GM20431 (cell line): ENCODE measurements at regions not wholly inside any gene's neighbourhood (a gene's known extent, or its start where the extent isn't known, plus 50 kb on each side); places are given as distances from the start of the nearest gene placed in this dataset.

Source experiments
- in situ Hi-C: fragments of 300-500 bp; cut with MseI, MboI; formaldehyde crosslinking; loops from one replicate; pipeline ENCODE4 v1.15.0; 2020; ENCODE audit warnings: low sequenced_read_pairs; ENCODE audit not compliant: unreplicated experiment

DNA sequence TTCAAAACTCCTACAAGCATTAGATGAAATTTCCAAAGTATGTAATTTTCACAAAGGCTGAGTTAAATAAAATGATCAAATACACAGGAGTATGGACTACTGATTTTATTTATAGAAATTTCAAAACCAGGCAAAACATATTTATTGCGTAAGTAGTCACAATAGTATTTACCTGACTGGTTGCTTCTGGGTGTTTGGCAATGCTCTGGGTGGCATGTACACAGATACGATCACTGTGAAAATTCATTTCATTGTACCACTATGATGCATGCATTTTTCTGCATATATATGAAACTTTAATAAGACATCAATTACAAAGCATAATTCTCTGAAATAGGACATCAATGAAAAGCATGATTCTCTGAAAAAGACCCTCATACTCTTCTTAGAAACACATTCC is 384.2 kb downstream of the TLL1 start:
- in situ Hi-C loops = no loop called here

DNA sequence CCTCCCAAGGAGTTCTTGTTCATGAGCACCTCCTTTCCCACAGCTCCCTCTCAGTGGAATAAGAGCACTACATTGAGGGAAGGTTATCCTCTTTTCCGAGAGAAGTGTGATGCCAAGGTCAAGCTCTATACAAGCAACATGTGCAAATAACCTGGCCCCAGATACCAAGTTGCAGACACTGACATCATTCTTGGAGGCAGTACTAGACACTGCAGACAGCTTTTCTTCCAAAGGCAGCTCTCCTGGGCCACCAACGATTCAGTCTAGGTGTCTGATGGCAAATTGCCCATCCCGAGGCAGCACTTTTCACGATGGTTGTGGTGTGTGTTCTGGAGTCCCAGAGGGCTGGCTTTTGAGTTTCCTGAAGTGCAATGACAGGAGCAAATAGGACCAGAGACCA is 384.9 kb downstream of the TLL1 start:
- in situ Hi-C loops = no loop called here

DNA sequence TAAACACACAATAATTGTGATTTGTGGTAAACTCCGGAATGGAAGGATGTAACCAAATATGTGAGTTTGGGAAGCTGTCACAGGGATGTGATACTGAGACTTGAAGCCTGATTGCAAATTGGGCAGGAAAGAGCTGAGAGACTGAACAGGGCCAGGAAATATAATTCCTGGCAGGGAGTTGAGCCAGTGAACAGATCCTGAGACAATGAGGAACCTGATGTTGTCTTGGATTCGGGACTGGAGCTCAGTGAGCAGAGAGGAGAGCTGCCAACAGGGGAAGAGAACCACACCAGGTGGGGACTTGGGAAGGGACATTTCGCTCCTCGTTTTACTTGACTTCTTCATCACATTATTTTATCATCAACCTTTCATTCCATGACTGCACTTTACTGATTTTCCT is 386.0 kb downstream of the TLL1 start:
- in situ Hi-C loops = no loop called here

DNA sequence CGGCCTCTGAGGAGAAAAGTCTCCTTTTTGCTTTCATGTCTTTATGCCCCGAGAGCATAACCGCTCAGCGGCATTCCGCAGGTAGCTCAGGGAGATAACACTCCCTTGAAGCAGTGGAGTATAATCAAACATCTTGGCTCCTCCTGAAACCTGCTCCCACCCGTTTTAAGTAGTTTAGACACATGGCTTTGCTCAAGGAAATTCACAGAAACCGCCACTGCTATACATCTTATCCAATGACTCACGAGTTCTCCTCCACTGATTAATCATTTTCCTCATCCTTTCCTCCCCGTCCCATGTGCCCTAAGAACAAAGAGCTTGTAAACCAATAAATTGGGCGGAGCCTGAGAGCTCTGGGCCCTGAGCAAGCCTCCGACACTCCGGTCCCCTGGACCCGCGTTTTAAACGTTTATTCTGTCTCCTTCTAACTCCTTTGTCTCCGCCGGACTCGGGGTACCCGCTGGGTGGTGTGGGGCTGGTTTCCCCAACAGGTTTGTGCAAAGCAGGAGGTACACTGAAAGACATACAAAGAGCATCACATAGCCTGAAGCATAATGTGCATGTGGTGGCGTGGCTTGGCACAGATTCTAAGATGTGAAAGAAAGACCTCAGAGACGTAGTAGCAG is 401.2 kb downstream of the TLL1 start:
- in situ Hi-C loops = no loop called here

DNA sequence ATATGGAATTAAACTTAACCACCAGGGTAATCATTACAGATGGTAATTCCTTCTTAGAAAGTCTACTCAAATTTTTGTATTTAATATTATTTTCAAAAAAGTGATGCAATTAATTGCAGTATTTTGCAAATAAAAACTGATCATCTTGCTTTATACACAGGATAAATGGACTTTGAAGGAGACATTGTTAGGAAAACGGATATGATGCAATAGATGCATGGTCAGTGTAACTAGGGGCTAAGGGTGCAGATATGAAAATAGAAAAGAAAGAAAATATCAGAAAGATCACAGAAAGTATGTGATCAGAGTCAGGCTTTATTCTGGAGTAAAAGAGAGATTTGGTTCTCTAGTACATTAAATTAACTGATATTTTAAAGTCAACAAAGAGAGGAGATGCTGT is 401.7 kb downstream of the TLL1 start:
- in situ Hi-C loops = no loop called here

DNA sequence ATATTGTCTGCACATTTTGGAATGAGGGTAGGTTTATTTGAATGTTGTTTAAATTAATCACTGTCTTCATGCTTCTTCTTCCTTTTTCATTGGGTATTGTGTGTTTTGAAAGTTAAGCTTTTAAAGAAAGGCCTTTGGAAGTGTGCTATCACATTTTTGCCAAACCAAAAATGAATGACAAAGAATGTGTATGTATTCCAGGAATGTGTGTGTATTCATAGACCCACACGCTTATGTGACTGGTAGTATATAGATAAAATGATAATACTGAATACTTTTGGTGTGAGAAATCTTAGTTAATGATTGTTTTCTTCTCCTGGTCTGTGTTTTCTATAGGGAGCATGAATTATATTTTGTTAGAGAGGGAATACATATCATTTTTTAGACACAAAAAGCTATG is 404.4 kb downstream of the TLL1 start:
- in situ Hi-C loops = no loop called here

DNA sequence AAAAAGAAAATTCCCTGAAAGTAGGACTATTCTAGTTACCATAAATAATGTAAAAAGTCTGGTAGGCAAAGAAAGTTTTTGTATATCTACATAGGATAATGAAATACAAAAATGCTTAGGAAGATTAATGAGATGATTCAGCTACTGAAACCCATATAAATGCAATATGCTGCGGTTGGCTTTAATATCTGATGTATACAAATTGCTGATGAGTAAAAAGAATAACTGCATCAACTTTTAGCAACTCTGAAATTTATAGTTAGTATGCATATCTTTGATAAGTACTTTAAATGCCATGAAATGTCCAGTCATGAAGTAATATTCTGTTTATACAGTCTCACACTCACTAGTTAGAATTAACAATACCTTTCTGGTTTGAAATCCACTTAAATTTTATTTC is 404.8 kb downstream of the TLL1 start:
- in situ Hi-C loops = no loop called here

DNA sequence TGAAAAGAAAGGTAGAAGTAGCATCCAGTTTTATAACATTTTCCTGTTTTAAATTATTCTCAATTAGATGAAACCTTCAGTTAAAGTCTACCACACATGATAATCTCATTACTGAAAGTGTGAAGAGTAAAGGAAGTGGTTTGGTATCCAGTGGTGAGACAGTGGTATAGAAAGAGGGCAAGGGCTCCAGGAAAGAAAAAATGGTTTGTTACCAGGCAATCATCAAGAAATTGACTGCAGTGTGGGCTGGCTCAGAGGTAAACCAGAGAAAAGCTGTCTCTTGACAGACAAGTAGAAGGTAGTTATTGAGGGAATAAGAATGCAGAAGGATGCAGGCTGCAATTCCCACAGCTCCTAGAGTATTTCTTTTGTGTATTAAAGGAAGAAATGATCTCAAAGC is 406.2 kb downstream of the TLL1 start:
- in situ Hi-C loops = no loop called here

DNA sequence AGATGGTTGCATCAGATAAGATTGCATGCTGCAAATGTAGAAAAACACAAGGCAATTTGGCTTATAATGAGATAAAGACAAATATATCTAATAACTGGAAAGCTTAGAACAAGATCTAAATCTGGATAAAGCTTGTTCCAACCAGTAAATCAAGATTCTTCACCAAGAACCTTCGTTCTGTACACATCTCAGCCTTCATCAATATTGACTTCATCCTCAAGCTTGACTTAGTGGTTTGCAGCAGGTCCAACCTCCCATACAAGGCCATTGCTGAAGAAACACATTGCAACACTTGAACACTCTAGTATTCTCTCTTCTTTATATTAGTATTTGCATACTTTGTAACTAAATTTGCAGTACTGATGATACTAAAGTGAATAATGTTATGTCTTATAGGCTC is 407.6 kb downstream of the TLL1 start:
- in situ Hi-C loops = no loop called here

DNA sequence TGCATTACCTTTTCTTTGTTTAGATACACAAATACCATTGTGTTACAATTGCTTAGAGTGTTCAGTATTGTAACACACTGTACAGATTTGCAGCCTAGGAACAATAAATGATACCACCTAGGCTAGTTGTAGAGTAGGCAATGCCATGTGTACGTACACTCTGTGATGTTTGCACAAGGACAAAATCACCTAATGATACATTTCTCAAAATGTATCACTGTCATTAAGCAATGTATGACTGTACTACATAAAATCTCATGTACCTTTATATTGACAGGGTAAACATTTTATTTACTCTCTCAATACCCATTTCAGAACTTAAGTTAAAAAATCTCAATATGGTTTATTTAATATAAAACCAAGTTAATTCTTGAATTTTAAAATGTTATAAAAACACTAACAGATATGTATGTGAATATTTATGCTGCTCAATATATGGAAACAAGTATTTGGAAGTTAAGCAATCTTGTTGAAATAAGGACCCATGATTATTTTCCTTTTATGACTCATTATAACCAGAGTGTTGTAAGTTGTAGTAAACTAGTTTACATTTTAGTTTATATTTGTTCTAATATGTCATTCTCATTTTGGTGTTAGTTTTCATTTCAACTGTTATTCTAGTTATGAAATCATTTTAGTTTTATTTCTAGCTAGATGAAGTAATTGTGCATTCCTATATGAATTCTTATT is 409.2 kb downstream of the TLL1 start:
- in situ Hi-C loops = no loop called here

DNA sequence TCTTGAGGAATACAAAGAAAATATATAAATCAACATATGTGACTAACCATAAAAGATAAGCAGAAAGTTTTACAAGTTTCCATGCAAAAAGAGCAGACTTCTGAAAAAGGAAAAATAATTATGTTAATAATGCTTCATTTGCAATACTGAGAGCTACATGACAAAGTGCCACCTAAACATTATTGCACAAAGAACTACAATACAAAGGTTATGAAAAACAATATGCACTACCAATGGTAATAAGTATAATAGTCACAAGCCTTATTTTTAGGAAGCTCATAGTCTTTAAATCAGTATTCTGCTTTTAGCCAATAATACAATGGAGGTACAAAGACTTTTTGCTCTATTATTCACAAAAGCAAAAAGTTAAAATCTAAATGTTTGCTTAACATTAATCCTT is 411.2 kb downstream of the TLL1 start:
- in situ Hi-C loops = no loop called here

DNA sequence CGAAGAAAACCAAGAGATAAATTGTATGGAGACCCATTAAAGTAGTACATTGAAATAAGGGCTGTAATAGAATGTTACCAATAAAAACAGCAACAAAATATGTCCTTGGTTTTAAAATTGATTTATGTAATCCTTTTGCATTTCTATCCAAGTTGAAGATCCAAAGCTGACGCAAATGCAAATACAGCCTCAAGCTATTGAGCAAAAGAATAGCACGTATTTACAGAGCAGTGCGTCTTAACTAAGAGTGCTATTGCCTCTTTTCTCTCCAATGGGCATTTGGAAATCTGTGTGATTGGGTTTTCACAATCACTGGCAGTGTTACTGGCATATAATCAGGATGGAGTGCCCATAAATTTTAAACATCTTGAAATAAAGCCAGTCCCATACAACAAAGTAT is 417.4 kb downstream of the TLL1 start:
- in situ Hi-C loops = no loop called here

DNA sequence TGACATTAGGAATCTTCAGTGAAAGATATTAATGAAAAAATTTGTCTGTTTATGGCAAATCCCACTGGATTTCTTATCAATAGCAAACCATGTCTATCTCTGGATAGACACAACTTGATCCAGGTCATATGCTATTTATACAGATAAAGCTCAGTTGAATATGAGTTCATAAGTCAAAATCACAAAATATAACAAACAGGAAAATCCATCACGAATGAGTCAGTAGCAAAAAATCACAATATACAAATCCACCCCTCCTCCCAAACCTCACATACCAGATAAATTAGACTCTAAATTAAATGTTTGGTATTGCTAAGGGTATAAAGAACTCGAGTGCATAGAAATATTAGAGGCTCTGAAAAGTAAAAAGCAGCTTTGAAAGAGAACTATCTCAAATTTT is 420.5 kb downstream of the TLL1 start:
- in situ Hi-C loops = no loop called here

DNA sequence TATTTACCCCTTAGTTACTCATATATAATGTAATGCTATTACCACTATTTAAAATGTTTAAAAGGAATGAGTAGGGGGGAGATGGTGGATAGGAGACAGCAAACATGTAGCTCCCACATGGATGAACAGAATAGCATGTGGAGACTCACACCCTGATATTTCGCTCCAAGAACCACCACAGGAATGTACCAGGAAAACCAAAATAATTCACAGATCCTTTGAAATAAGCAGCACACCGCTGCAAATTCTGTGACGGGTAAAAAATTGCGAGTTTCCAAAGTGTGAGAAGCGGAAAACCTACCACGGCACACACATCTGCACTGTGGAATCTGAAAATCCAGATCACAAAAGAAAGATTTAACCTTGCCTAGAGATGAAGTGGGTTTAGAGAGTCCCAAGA is 428.2 kb downstream of the TLL1 start:
- in situ Hi-C loops = no loop called here

DNA sequence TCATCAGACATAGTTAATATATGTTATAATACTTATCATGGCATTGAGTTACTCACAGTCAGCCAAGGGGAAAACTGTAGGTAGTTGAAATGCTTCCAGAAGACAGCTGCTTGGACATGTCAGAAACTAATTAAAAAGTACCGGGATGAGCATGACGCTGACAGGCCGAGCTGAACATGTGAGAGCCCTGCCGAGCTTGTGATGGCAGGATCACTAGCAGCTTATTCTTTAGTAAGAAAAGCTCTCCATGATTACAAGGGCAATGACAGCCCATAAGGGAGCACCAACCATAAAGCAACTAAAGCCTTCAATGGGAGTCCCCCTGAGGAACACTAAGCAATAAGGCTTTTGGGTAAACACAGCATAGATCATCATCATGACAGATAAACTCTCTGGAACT is 435.6 kb downstream of the TLL1 start:
- in situ Hi-C loops = no loop called here

DNA sequence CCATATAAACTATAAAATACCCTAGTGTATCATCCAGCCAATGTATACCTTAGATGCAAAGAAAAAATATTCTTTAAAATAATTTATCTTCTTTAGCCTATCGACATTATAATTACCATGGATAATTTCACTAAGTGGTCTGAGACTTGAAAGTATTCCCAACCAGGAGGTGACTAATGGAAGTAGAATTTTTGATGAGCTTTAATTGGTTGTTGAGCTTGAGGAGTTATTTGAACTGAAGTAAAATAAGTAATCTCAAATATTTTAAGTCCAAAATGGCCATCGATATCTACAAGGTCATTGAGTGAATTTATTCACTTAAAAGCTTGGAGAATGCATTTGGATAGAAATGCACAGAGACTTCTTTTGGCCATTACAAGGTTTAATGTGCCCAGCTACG is 436.2 kb downstream of the TLL1 start:
- in situ Hi-C loops = no loop called here

DNA sequence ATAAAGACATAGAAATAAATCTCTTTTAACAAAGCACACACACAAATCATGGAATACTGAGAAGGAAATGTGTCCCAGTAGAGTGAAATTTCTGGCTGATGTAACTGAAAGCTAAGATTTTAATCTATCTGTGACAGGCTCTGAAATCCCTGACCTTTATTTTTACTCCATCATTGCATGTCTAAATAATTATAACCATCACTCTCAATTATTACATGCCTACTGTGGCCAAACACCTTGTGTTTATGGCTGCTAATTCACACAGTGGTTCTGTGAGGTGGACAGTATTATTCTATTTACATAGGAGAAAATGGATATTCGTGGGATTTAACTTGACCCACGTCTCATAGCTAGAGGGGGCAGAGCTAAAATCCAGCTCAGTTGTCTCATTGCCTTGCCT is 438.1 kb downstream of the TLL1 start:
- in situ Hi-C loops = no loop called here

DNA sequence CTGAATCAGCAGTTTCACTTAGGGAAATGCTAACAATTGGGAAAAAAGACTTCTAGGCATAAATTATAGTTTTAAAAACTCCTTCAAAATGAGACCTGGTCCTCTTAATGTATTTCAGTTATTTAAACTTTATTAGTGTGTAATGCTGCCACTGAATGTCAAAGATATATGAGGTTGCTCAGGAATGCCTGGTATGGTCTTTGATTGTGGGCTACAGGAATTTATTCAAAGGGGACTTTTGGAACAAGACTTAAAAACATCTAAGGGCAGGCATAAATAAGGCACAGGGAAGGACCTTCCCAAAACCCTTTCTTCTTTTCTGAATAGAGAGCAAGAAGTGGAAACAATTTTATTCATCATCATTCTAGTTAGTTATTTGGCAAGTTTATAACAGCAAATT is 439.1 kb downstream of the TLL1 start:
- in situ Hi-C loops = no loop called here

DNA sequence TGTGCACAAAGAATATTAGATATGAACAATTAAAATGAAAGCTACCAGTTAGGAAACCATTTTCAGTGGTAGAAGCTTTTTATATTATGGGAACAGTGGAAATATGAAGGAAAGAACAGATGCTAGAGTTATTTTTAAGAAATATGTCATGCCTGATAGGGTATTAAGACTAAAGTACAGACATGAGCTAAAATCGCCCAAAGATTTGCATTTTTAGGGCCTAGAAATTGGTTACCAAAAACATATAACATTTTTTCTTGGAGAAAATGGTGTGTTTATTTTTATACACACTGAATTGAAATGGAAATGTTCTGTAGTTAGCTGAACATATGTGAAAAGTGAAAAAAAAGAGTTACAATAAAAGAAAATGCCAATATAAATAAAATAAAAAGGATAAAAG is 441.9 kb downstream of the TLL1 start:
- in situ Hi-C loops = no loop called here

DNA sequence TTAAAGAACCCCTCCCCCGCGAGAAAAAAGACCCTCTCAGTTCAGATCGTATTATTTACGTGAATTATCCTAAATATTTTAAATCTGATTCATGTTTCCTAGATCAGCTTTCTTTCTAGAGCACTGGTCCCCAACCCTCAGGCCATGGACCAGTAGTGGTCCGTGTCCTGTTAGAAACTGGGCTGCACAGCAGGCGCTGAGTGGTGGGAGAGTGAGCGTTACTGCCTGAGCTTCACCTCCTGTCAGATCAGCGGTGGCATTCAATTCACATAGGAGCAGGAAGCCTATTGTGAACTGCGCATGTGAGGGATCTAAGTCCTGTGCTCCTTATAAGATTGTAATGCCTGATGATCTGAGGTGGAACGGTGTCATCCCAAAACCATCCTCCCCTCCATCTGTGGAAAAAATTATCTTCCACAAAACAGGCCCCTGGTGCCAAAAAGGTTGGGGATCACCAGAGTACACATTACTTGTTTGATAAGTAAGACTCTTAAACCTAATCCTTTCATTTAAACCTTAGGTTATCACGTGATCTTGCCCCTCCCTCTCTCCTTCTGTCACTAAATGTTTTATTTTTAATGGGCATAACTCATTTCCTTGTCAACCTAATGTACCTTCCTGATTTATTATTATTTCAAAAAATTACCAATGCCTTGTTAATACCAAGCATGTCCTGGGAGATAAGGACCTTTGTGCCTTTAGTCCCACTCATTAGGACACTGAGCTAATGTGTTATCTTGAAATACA is 442.9 kb downstream of the TLL1 start:
- in situ Hi-C loops = no loop called here

DNA sequence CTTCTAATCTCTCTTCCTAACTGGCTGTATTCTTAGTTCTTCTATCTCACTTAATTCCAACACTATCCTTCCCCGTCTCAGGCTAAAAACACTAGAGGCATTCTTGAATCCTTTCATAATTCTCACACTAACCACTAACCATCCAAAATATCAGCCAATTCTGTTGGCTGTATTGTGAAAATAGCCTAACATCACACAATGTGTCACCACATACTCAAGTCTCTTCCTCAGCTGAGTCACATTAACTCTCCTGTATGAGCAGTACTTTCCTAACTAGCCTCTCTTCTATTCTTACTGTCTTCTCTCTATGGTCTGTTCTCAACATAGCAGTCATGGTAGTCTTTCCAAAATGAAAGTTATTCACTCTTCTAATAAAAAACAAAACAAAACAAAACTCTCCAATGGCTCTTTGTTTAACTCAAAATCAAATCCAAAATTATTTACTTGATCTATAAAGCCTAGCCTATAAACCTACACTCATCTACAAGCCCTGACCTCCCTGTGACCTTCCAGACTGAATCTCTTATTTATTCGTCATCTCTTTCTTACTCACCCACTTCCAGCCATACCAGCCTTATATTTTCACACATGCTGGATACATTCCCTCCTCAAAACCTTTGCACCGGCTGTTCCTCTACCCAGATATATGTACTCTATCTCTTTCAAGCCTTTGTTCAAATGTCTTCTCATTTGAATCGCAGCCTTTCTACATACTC is 445.9 kb downstream of the TLL1 start:
- in situ Hi-C loops = no loop called here
